ENCODE measurements at regions not wholly inside any gene's neighbourhood (a gene's known extent, or its start where the extent isn't known, plus 50 kb on each side); places are given as distances from the start of the nearest gene placed in this dataset.

GRCh38 chr2:19020144-19021099 is 338.0 kb downstream of the OSR1 start:
- TF ChIP-seq, protein P1, sequence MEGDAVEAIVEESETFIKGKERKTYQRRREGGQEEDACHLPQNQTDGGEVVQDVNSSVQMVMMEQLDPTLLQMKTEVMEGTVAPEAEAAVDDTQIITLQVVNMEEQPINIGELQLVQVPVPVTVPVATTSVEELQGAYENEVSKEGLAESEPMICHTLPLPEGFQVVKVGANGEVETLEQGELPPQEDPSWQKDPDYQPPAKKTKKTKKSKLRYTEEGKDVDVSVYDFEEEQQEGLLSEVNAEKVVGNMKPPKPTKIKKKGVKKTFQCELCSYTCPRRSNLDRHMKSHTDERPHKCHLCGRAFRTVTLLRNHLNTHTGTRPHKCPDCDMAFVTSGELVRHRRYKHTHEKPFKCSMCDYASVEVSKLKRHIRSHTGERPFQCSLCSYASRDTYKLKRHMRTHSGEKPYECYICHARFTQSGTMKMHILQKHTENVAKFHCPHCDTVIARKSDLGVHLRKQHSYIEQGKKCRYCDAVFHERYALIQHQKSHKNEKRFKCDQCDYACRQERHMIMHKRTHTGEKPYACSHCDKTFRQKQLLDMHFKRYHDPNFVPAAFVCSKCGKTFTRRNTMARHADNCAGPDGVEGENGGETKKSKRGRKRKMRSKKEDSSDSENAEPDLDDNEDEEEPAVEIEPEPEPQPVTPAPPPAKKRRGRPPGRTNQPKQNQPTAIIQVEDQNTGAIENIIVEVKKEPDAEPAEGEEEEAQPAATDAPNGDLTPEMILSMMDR (conservative IDR thresholded peaks at IDR 0.05; ENCODE audit: low read depth, low read length) = no peak
- no peak overlapping the region for H3K4me3 ChIP-seq (ENCODE audit: low read length)
- DNase-seq (ENCODE audit: low read depth) = no peak

DNA sequence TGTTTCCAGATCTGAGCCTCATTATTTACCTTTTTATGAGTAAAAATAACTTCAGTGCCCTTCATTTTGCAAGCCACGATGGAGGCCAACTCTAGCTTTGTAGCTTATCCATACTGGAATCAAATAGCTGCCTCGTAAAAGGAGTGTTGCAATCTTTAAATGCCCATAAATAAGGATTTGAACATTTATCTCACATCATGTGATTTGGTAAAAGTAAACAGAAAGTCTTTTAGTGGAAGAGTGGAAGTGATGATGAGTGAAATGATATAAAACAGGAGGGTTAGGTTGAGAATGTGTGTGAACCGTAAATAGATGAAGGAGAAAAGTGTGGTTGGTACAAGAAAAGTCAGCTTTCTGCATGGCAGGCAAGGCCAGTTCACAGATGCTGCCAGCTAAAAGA is 348.9 kb downstream of the OSR1 start:
- H3K4me3 ChIP-seq (ENCODE audit: low read length) = no peak overlapping the region
- DNase-seq (ENCODE audit: low read depth) = no peak
- TF ChIP-seq, protein P1 (conservative IDR thresholded peaks at IDR 0.05; ENCODE audit: low read depth, low read length) = no peak

DNA sequence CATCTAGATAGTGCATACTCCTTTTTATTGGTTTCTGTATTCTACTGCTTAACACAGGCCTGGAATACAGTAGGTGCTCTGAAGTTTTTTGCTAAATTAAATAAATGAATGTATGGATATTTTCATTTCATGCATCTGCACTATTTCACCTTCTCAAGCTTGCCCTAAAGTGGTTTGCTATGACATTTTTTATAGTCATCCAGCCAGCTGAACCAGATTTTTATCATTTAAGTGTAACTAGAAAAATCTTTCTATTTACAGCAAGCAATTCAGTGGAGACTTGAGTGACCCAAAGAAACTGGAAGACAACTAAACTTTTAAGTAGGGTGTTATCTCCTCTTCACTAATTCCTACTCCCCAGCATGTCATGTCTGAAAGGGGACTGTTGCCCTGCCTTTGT is 354.9 kb downstream of the OSR1 start:
- TF ChIP-seq, protein P1 (conservative IDR thresholded peaks at IDR 0.05; ENCODE audit: low read depth, low read length) = no peak
- DNase-seq (ENCODE audit: low read depth) = no peak

DNA sequence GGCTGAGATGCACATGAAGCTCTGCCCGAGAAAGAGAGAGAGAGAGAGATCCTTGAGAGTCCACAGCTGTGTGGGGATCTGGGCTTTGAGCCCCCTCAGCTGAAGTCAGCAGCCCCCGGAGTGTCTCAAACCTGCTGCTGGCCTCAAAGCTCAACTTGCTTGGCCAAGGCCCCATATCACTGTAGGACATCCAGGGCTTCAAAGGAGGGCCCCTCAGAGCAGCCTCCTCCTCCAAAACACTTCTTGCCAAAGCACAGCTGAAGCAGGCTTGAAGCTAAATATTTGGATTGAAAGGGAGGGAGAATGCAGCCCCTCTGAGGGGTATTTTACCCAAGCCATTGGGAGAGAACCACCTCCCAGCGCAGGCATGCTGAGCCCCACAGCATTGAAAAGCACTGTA is 357.6 kb downstream of the OSR1 start:
- H3K4me3 ChIP-seq (ENCODE audit: low read length) = no peak overlapping the region
- TF ChIP-seq, protein P1 (conservative IDR thresholded peaks at IDR 0.05; ENCODE audit: low read depth, low read length) = no peak
- DNase-seq (ENCODE audit: low read depth) = no peak

More for the DNA sequence above, 354.9 kb downstream of the OSR1 start:
- H3K4me3 ChIP-seq (ENCODE audit: low read length) = no peak overlapping the region

DNA sequence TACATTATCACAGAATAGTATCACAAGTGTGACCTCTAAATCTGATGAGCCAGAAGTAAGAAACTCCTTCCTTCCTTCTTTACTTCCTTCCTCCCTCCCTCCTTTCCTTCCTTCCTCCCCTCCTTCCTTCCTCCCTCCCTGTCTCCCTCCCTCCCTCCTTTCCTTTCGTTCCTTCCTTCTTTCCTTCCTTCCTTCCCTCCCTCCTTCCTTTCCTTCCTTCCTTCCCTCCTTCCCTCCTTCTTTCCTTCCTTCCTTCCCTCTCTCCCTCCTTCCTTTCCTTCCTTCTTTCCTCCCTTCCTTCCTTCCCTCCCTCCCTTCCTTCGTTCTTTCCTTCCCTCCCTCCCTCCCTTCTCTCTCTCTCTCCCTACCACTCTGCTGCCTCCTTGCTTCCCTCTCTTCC is 359.2 kb downstream of the OSR1 start:
- TF ChIP-seq, protein P1 (conservative IDR thresholded peaks at IDR 0.05; ENCODE audit: low read depth, low read length) = no peak
- no peak for DNase-seq (ENCODE audit: low read depth)
- no peak overlapping the region for H3K4me3 ChIP-seq (ENCODE audit: low read length)

- H3K4me3 ChIP-seq (ENCODE audit: low read length) = no peak overlapping the region
- TF ChIP-seq, protein P1 (conservative IDR thresholded peaks at IDR 0.05; ENCODE audit: low read depth, low read length) = no peak
- DNase-seq (ENCODE audit: low read depth) = no peak
Observed at GRCh38 chr2:18998491-18998890, 359.9 kb downstream of the OSR1 start.

All from retinal pigment epithelial cell (primary cell).